ENCODE measurements at regions not wholly inside any gene's neighbourhood (a gene's known extent, or its start where the extent isn't known, plus 50 kb on each side); places are given as distances from the start of the nearest gene placed in this dataset.

DNA sequence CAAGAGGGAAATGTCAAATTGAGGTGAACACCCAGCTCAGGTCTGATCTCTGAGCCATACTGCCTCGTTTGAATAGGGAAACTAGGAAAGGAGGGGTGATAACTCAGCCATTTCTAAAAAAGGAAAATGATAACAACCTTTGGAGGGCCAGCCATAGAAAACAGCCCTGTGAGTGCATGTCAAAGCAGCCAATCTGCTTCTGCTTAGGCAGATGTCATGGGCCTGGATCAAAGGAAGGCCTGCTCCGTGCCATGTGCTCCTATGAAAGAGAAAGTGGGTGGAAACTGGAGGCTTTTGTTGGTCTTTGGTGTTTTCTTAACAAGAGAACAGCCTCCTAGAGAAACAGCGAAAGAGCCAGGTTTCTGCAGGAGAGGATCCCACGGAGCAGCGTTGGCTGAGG is 428.0 kb downstream of the DHX35 start:
- ATAC-seq (no peak), DNase-seq (ENCODE audit: low spot score) (no peak)
- H3K9me3 Mint-ChIP-seq, result no peaks in the 10 kb centered on the region
- H3K27me3 Mint-ChIP-seq (ENCODE audit: low read depth), result peaks cover under 1% of the 10 kb centered on the region; the same call in 1 of the 2 replicates
- POLR2A ChIA-PET, result no interaction called here
- no peaks in the 10 kb centered on the region for H3K4me1 Mint-ChIP-seq
- H3K27ac Mint-ChIP-seq, result no peak overlapping the region
- TF ChIP-seq, protein P1, sequence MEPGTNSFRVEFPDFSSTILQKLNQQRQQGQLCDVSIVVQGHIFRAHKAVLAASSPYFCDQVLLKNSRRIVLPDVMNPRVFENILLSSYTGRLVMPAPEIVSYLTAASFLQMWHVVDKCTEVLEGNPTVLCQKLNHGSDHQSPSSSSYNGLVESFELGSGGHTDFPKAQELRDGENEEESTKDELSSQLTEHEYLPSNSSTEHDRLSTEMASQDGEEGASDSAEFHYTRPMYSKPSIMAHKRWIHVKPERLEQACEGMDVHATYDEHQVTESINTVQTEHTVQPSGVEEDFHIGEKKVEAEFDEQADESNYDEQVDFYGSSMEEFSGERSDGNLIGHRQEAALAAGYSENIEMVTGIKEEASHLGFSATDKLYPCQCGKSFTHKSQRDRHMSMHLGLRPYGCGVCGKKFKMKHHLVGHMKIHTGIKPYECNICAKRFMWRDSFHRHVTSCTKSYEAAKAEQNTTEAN (CRISPR knock-in tag; IDR thresholded peaks at IDR 0.05), result no peak
- no peak for TF ChIP-seq RORB (CRISPR knock-in tag; IDR thresholded peaks at IDR 0.05)
- TF ChIP-seq CREB1 (CRISPR knock-in tag; IDR thresholded peaks at IDR 0.05), result no peak
- TF ChIP-seq CBFB (CRISPR knock-in tag; IDR thresholded peaks at IDR 0.05; ENCODE audit: low read depth), result no peak
- TF ChIP-seq, protein P2, sequence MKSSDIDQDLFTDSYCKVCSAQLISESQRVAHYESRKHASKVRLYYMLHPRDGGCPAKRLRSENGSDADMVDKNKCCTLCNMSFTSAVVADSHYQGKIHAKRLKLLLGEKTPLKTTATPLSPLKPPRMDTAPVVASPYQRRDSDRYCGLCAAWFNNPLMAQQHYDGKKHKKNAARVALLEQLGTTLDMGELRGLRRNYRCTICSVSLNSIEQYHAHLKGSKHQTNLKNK (CRISPR knock-in tag; IDR thresholded peaks at IDR 0.05), result no peak
- CTCF ChIA-PET, result interaction anchor here (1.8 to 2.2 kb wide), 2 partner anchors 8 to 121 kb away, joined by 5 to 7 read pairs; no protein-coding TSS in a partner anchor
- H3K4me3 Mint-ChIP-seq, result no peak overlapping the region
- no peaks in the 10 kb centered on the region for H3K36me3 Mint-ChIP-seq

DNA sequence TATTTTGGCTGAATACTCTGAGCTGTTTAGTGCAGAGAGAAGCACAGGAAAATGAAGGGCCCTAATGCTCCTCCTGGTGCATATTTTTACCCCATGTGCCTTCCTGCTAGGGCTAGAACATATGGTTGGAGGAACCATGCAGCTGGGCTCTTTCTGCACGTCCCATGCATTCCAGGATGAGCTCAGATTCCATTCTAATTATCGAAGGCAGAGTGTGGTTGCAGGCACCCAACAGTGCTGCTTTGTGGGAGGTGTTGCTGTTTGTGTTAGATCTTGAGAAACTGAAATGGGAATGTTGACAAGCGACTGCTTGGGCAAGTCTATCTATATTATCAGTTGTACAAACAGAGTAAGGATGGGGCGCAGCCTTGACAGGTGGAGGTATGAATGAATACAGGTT is 419.5 kb downstream of the DHX35 start:
- ATAC-seq, result peak; percentile 50; the same call in 1 of the 2 replicates
- H3K9me3 Mint-ChIP-seq, result no peaks in the 10 kb centered on the region
- TF ChIP-seq, protein P1 (CRISPR knock-in tag; IDR thresholded peaks at IDR 0.05), result no peak
- TF ChIP-seq ZBTB21 (CRISPR knock-in tag; IDR thresholded peaks at IDR 0.05; ENCODE audit: borderline replicate concordance), result no peak
- TF ChIP-seq, protein P3, sequence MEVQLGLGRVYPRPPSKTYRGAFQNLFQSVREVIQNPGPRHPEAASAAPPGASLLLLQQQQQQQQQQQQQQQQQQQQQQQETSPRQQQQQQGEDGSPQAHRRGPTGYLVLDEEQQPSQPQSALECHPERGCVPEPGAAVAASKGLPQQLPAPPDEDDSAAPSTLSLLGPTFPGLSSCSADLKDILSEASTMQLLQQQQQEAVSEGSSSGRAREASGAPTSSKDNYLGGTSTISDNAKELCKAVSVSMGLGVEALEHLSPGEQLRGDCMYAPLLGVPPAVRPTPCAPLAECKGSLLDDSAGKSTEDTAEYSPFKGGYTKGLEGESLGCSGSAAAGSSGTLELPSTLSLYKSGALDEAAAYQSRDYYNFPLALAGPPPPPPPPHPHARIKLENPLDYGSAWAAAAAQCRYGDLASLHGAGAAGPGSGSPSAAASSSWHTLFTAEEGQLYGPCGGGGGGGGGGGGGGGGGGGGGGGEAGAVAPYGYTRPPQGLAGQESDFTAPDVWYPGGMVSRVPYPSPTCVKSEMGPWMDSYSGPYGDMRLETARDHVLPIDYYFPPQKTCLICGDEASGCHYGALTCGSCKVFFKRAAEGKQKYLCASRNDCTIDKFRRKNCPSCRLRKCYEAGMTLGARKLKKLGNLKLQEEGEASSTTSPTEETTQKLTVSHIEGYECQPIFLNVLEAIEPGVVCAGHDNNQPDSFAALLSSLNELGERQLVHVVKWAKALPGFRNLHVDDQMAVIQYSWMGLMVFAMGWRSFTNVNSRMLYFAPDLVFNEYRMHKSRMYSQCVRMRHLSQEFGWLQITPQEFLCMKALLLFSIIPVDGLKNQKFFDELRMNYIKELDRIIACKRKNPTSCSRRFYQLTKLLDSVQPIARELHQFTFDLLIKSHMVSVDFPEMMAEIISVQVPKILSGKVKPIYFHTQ (CRISPR knock-in tag; IDR thresholded peaks at IDR 0.05), result no peak
- no peak for DNase-seq (ENCODE audit: low spot score)
- no peaks in the 10 kb centered on the region for H3K36me3 Mint-ChIP-seq
- ChIA-PET CTCF (no interaction called here), POLR2A (no interaction called here)
- H3K27me3 Mint-ChIP-seq (ENCODE audit: low read depth), result no peaks in the 10 kb centered on the region; the same call in 1 of the 2 replicates
- no peak overlapping the region for H3K27ac Mint-ChIP-seq
- H3K4me1 Mint-ChIP-seq, result peaks cover 22% of the 10 kb centered on the region
- no peak overlapping the region for H3K4me3 Mint-ChIP-seq

DNA sequence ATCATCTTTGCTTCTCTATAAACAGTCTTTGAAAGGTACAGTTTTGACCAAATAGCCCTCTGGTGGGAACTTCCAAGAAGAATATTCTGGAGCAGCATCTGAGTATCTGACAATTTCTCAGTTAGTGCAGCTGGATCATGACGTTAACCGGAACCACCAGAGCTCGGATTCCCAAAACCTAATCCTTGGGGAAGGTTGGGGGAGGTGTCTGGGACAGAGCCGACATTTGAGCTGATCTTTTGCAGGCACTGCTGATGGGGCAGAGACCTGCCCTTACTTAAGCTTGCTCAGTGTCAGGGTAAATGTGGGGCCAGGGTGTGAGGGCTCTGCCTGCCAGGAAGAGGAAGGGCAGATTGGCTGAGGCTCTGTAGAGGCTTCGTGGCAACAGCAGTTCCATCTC is 416.6 kb downstream of the DHX35 start:
- Mint-ChIP-seq H3K4me3 (no peak overlapping the region), H3K36me3 (no peaks in the 10 kb centered on the region), H3K4me1 (peaks cover 22% of the 10 kb centered on the region), H3K27me3 (ENCODE audit: low read depth) (peaks cover 2% of the 10 kb centered on the region; the same call in 1 of the 2 replicates), H3K27ac (no peak overlapping the region), H3K9me3 (no peaks in the 10 kb centered on the region)
- ATAC-seq, result no peak
- POLR2A ChIA-PET, result no interaction called here
- CTCF ChIA-PET, result interaction anchor here (0.9 to 1.0 kb wide), 2 partner anchors 17 to 20 kb away, joined by 3 read pairs; no protein-coding TSS in a partner anchor
- DNase-seq (ENCODE audit: low spot score), result no peak
- no peak for TF ChIP-seq PRRX2 (CRISPR knock-in tag; IDR thresholded peaks at IDR 0.05)
- TF ChIP-seq, protein P4, sequence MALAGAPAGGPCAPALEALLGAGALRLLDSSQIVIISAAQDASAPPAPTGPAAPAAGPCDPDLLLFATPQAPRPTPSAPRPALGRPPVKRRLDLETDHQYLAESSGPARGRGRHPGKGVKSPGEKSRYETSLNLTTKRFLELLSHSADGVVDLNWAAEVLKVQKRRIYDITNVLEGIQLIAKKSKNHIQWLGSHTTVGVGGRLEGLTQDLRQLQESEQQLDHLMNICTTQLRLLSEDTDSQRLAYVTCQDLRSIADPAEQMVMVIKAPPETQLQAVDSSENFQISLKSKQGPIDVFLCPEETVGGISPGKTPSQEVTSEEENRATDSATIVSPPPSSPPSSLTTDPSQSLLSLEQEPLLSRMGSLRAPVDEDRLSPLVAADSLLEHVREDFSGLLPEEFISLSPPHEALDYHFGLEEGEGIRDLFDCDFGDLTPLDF (CRISPR knock-in tag; IDR thresholded peaks at IDR 0.05), result no peak
- no peak for TF ChIP-seq HMGA2 (CRISPR knock-in tag; IDR thresholded peaks at IDR 0.05)
- TF ChIP-seq, protein P5, sequence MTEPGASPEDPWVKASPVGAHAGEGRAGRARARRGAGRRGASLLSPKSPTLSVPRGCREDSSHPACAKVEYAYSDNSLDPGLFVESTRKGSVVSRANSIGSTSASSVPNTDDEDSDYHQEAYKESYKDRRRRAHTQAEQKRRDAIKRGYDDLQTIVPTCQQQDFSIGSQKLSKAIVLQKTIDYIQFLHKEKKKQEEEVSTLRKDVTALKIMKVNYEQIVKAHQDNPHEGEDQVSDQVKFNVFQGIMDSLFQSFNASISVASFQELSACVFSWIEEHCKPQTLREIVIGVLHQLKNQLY (CRISPR knock-in tag; IDR thresholded peaks at IDR 0.05), result no peak
- TF ChIP-seq, protein P6, sequence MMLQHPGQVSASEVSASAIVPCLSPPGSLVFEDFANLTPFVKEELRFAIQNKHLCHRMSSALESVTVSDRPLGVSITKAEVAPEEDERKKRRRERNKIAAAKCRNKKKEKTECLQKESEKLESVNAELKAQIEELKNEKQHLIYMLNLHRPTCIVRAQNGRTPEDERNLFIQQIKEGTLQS (CRISPR knock-in tag; conservative IDR thresholded peaks at IDR 0.05), result no peak
- TF ChIP-seq, protein P7, sequence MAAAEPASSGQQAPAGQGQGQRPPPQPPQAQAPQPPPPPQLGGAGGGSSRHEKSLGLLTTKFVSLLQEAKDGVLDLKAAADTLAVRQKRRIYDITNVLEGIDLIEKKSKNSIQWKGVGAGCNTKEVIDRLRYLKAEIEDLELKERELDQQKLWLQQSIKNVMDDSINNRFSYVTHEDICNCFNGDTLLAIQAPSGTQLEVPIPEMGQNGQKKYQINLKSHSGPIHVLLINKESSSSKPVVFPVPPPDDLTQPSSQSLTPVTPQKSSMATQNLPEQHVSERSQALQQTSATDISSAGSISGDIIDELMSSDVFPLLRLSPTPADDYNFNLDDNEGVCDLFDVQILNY (CRISPR knock-in tag; IDR thresholded peaks at IDR 0.05), result no peak
- TF ChIP-seq, protein P8, sequence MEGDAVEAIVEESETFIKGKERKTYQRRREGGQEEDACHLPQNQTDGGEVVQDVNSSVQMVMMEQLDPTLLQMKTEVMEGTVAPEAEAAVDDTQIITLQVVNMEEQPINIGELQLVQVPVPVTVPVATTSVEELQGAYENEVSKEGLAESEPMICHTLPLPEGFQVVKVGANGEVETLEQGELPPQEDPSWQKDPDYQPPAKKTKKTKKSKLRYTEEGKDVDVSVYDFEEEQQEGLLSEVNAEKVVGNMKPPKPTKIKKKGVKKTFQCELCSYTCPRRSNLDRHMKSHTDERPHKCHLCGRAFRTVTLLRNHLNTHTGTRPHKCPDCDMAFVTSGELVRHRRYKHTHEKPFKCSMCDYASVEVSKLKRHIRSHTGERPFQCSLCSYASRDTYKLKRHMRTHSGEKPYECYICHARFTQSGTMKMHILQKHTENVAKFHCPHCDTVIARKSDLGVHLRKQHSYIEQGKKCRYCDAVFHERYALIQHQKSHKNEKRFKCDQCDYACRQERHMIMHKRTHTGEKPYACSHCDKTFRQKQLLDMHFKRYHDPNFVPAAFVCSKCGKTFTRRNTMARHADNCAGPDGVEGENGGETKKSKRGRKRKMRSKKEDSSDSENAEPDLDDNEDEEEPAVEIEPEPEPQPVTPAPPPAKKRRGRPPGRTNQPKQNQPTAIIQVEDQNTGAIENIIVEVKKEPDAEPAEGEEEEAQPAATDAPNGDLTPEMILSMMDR (IDR thresholded peaks at IDR 0.05), result no peak
- TF ChIP-seq ZNF423 (CRISPR knock-in tag; IDR thresholded peaks at IDR 0.05), result no peak
- TF ChIP-seq SMAD3 (CRISPR knock-in tag; IDR thresholded peaks at IDR 0.05; ENCODE audit: borderline replicate concordance), result no peak
- TF ChIP-seq ZNF263 (CRISPR knock-in tag; IDR thresholded peaks at IDR 0.05; ENCODE audit: low read depth), result no peak
- no peak for TF ChIP-seq MYBL2 (CRISPR knock-in tag; IDR thresholded peaks at IDR 0.05)
- TF ChIP-seq ZNF138 (CRISPR knock-in tag; conservative IDR thresholded peaks at IDR 0.05), result no peak
- no peak for TF ChIP-seq ZNF416 (CRISPR knock-in tag; IDR thresholded peaks at IDR 0.05)
- TF ChIP-seq NFE2L1 (CRISPR knock-in tag; IDR thresholded peaks at IDR 0.05), result no peak
- TF ChIP-seq TCF7 (CRISPR knock-in tag; IDR thresholded peaks at IDR 0.05; ENCODE audit: low read depth), result no peak
- no peak for TF ChIP-seq CREM (CRISPR knock-in tag; IDR thresholded peaks at IDR 0.05)

Data from WTC11 (cell line).